ENCODE measurements at regions not wholly inside any gene's neighbourhood (a gene's known extent, or its start where the extent isn't known, plus 50 kb on each side); places are given as distances from the start of the nearest gene placed in this dataset.
"Not testable (repeated sequence)": the region's sequence is repeated elsewhere in the genome, so short reads cannot be mapped to it uniquely, and the experiment has no call there.

GRCh38 chr1:82354546-82354945 lies 553.8 kb downstream of the ADGRL2 start:
- not testable (repeated sequence) for TF ChIP-seq CTCF (IDR thresholded peaks at IDR 0.05; ENCODE audit: low read depth, low read length); POLR2A (IDR thresholded peaks at IDR 0.05; ENCODE audit: extremely low read depth, insufficient read length)

All from NB4 (cell line).